Transverse colon (tissue), 4 donors: ENCODE measurements at regions not wholly inside any gene's neighbourhood (a gene's known extent, or its start where the extent isn't known, plus 50 kb on each side); places are given as distances from the start of the nearest gene placed in this dataset.

ENCODE experiments used
- DNase-seq: peaks from one replicate; pipeline ENCODE4 v3.0.0-alpha.2; 2019
- H3K27ac ChIP-seq, 4 donors: fragments of 200-600 bp; sonication (generic); 2 replicates each; pipeline ENCODE4 v1.5.1; 2016 to 2018; ENCODE audit warnings: inconsistent platforms in 4 of 4
- H3K27me3 ChIP-seq: fragments of 200-600 bp; sonication (generic); 2 replicates; pipeline ENCODE4 v1.5.1; 2017; ENCODE audit warnings: inconsistent platforms
- H3K36me3 ChIP-seq, 4 donors: fragments of 200-600 bp; sonication (generic); 2 replicates each; pipeline ENCODE4 v1.5.1; 2017 to 2019; ENCODE audit warnings: inconsistent platforms in 4 of 4
- H3K4me1 ChIP-seq, 4 donors: fragments of 200-600 bp; sonication (generic); 2 replicates each; pipeline ENCODE4 v1.5.1; 2017 to 2020; ENCODE audit warnings: inconsistent platforms in 4 of 4
- H3K4me3 ChIP-seq, 4 donors: fragments of 200-600 bp; sonication (generic); 1 replicate in 1 of 4; 2 replicates in 3 of 4; pipeline versions ENCODE4 v1.5.1 to v1.6.1; 2017 to 2019; ENCODE audit warnings: inconsistent platforms in 4 of 4
- H3K9me3 ChIP-seq, 2 donors: fragments of 200-600 bp; sonication (generic); 2 replicates each; pipeline ENCODE4 v1.5.1; 2017 to 2019; ENCODE audit warnings: inconsistent platforms in 2 of 2
- CTCF ChIP-seq, 5 experiments: fragments of 200-600 bp in 3 of 5; fragments of 450-650 bp in 2 of 5; sonication (generic) in 3 of 5; IDR thresholded peaks; 1 replicate in 2 of 5; 2 replicates in 3 of 5; pipeline ENCODE4 v1.5.1; 2016 to 2017; ENCODE audit warnings: antibody characterized with exemption in 5 of 5, inconsistent platforms in 3 of 5, mild to moderate bottlenecking in 2 of 5, moderate library complexity in 1 of 5
- EP300 ChIP-seq: sonication (generic); formaldehyde crosslinking; IDR thresholded peaks from one replicate; pipeline ENCODE4 v1.6.1; 2017; ENCODE audit warnings: antibody characterized with exemption, low read depth
- POLR2A ChIP-seq: fragments of 450-650 bp; IDR thresholded peaks from one replicate; pipeline ENCODE4 v1.6.1; 2016; ENCODE audit warnings: antibody characterized with exemption, mild to moderate bottlenecking, moderate library complexity
- POLR2AphosphoS5 ChIP-seq, 3 donors: sonication (generic); formaldehyde crosslinking; IDR thresholded peaks; one replicate each; pipeline ENCODE4 v1.6.1; 2016; ENCODE audit warnings: antibody characterized with exemption in 3 of 3
- WGBS, 2 donors: methylation state at CpG; one replicate each; pipeline ENCODE4 v1.1.5; 2018; ENCODE audit warnings: low coverage in 1 of 2; 5-methylcytosine and 5-hydroxymethylcytosine counted together
- in situ Hi-C, 4 donors: fragments of 200-750 bp; cut with MboI; loops; one replicate each; pipeline versions ENCODE4 v1.15.0 to v1.15.1; 2017; ENCODE audit warnings: low sequenced_read_pairs in 3 of 4, low pct_ligation_motif_present in 1 of 4, low pct_unique_long_range_greater_than_20kb in 1 of 4
- intact Hi-C: fragments of 100-400 bp; cut with DNase I; formaldehyde crosslinking; loops from one replicate; pipeline ENCODE4 v1.15.1; 2023; ENCODE audit warnings: low total_unique reads

GRCh38 chr11:119852741-119853140, 123.7 kb upstream of the NECTIN1 start:
- H3K27me3 ChIP-seq: no peaks in the 10 kb centered on the region
- WGBS, 2 donors: 45% methylated on average over 2 of the region's 2 CpGs; no CpG with 5 or more reads in 1 of the 2 donors
- no peak overlapping the region for H3K4me3 ChIP-seq
- no peak for DNase-seq
- H3K36me3 ChIP-seq: no peaks in the 10 kb centered on the region
- peaks cover 0 to 8% (median 3%) of the 10 kb centered on the region in 4 donors for H3K4me1 ChIP-seq
- no peak for TF ChIP-seq EP300
- intact Hi-C loops: no loop called here
- no peaks in the 10 kb centered on the region for H3K9me3 ChIP-seq
- in situ Hi-C loops: no loop called here
- no peak overlapping the region for H3K27ac ChIP-seq

GRCh38 chr11:119850822-119851409, 121.9 kb upstream of the NECTIN1 start:
- no peak overlapping the region for H3K4me3 ChIP-seq
- no peak for TF ChIP-seq CTCF (IDR thresholded peaks at IDR 0.05)
- no peak for TF ChIP-seq POLR2AphosphoS5 (IDR thresholded peaks at IDR 0.05)
- TF ChIP-seq POLR2A: no peak
- TF ChIP-seq EP300: no peak
- H3K4me1 ChIP-seq: peaks cover 0 to 8% (median 3%) of the 10 kb centered on the region in 4 donors
- intact Hi-C loops: no loop called here
- in situ Hi-C loops: no loop called here
- WGBS, 2 donors: 91% methylated on average over 5 of the region's 5 CpGs; no CpG with 5 or more reads in 1 of the 2 donors
- no peak overlapping the region for H3K27ac ChIP-seq
- H3K36me3 ChIP-seq: no peaks in the 10 kb centered on the region
- no peaks in the 10 kb centered on the region for H3K9me3 ChIP-seq
- DNase-seq: no peak
- H3K27me3 ChIP-seq: no peaks in the 10 kb centered on the region

- no peak for DNase-seq
- Histone ChIP-seq H3K27me3 (no peaks in the 10 kb centered on the region), H3K27ac (no peak overlapping the region), H3K4me1 (peaks cover 0 to 7% (median 3%) of the 10 kb centered on the region in 4 donors), H3K9me3 (no peaks in the 10 kb centered on the region), H3K4me3 (no peak overlapping the region), H3K36me3 (no peaks in the 10 kb centered on the region)
- WGBS, 2 donors: 23% methylated on average over 1 of the region's 1 CpG; no CpG with 5 or more reads in 1 of the 2 donors
- TF ChIP-seq POLR2AphosphoS5 (IDR thresholded peaks at IDR 0.05): no peak
- no peak for TF ChIP-seq POLR2A
- no peak for TF ChIP-seq CTCF (IDR thresholded peaks at IDR 0.05)
- no peak for TF ChIP-seq EP300
- in situ Hi-C loops (no loop called here), intact Hi-C loops (no loop called here)
Measured at GRCh38 chr11:119849872-119850271, 120.9 kb upstream of the NECTIN1 start.

- Histone ChIP-seq H3K4me1 (no peaks in the 10 kb centered on the region), H3K4me3 (no peak overlapping the region), H3K27me3 (no peaks in the 10 kb centered on the region), H3K27ac (no peak overlapping the region), H3K9me3 (no peaks in the 10 kb centered on the region), H3K36me3 (no peaks in the 10 kb centered on the region)
- no peak for DNase-seq
- TF ChIP-seq EP300 (no peak), CTCF (IDR thresholded peaks at IDR 0.05) (no peak), POLR2A (no peak), POLR2AphosphoS5 (IDR thresholded peaks at IDR 0.05) (no peak)
- WGBS, 2 donors: 47% methylated on average over 4 of the region's 4 CpGs; no CpG with 5 or more reads in 1 of the 2 donors
- in situ Hi-C loops: no loop called here
- intact Hi-C loops: no loop called here
Measured at GRCh38 chr11:119847853-119848252, 118.9 kb upstream of the NECTIN1 start.

GRCh38 chr11:119846374-119846773, 117.4 kb upstream of the NECTIN1 start:
- no peaks in the 10 kb centered on the region for H3K27me3 ChIP-seq
- in situ Hi-C loops: no loop called here
- H3K4me3 ChIP-seq: no peak overlapping the region
- DNase-seq: no peak
- no peak overlapping the region for H3K27ac ChIP-seq
- no peak for TF ChIP-seq EP300
- TF ChIP-seq POLR2A: no peak
- TF ChIP-seq CTCF (IDR thresholded peaks at IDR 0.05): no peak
- no peak for TF ChIP-seq POLR2AphosphoS5 (IDR thresholded peaks at IDR 0.05)
- no peaks in the 10 kb centered on the region for H3K36me3 ChIP-seq
- intact Hi-C loops: no loop called here
- H3K9me3 ChIP-seq: no peaks in the 10 kb centered on the region
- WGBS, 2 donors: 85% methylated on average over 3 of the region's 3 CpGs; no CpG with 5 or more reads in 1 of the 2 donors
- no peaks in the 10 kb centered on the region for H3K4me1 ChIP-seq
